ENCODE measurements at regions not wholly inside any gene's neighbourhood (a gene's known extent, or its start where the extent isn't known, plus 50 kb on each side); places are given as distances from the start of the nearest gene placed in this dataset.
"Not testable (repeated sequence)": the region's sequence is repeated elsewhere in the genome, so short reads cannot be mapped to it uniquely, and the experiment has no call there.

- DNase-seq (ENCODE audit: low read depth, low spot score); in situ Hi-C loops (cut with HindIII; ENCODE audit: low pct_unique_long_range_greater_than_20kb, low sequenced_read_pairs): not testable (repeated sequence)
Observed at GRCh38 chr15:67939179-67939578, 99.3 kb upstream of the RNU6-1 start.

- DNase-seq (ENCODE audit: low read depth, low spot score); in situ Hi-C loops (cut with HindIII; ENCODE audit: low pct_unique_long_range_greater_than_20kb, low sequenced_read_pairs): not testable (repeated sequence)
Observed at GRCh38 chr15:67939588-67940323, 99.9 kb upstream of the RNU6-1 start.

GRCh38 chr15:67940324-67940719 is 100.5 kb upstream of the RNU6-1 start:
- DNase-seq (ENCODE audit: low read depth, low spot score), result no peak
- in situ Hi-C loops (cut with HindIII; ENCODE audit: low pct_unique_long_range_greater_than_20kb, low sequenced_read_pairs), result no loop called here

GRCh38 chr15:67941648-67942310 is 101.9 kb upstream of the RNU6-1 start:
- DNase-seq (ENCODE audit: low read depth, low spot score), result no peak
- in situ Hi-C loops (cut with HindIII; ENCODE audit: low pct_unique_long_range_greater_than_20kb, low sequenced_read_pairs), result no loop called here

GRCh38 chr15:67943475-67943874 is 103.6 kb upstream of the RNU6-1 start:
- in situ Hi-C loops (cut with HindIII; ENCODE audit: low pct_unique_long_range_greater_than_20kb, low sequenced_read_pairs), result no loop called here
- DNase-seq (ENCODE audit: low read depth, low spot score), result no peak

- no peak for DNase-seq (ENCODE audit: low read depth, low spot score)
- in situ Hi-C loops (cut with HindIII; ENCODE audit: low pct_unique_long_range_greater_than_20kb, low sequenced_read_pairs), result no loop called here
Observed at GRCh38 chr15:67944010-67944641, 104.3 kb upstream of the RNU6-1 start.

- in situ Hi-C loops (cut with HindIII; ENCODE audit: low pct_unique_long_range_greater_than_20kb, low sequenced_read_pairs), result no loop called here
- no peak for DNase-seq (ENCODE audit: low read depth, low spot score)
Observed at GRCh38 chr15:67945131-67945530, 105.3 kb upstream of the RNU6-1 start.

GRCh38 chr15:67945951-67946700 is 106.3 kb upstream of the RNU6-1 start:
- in situ Hi-C loops (cut with HindIII; ENCODE audit: low pct_unique_long_range_greater_than_20kb, low sequenced_read_pairs), result no loop called here
- DNase-seq (ENCODE audit: low read depth, low spot score), result peak; percentile 90

- no peak for DNase-seq (ENCODE audit: low read depth, low spot score)
- in situ Hi-C loops (cut with HindIII; ENCODE audit: low pct_unique_long_range_greater_than_20kb, low sequenced_read_pairs), result no loop called here
Observed at GRCh38 chr15:67946701-67947100, 106.9 kb upstream of the RNU6-1 start.

- in situ Hi-C loops (cut with HindIII; ENCODE audit: low pct_unique_long_range_greater_than_20kb, low sequenced_read_pairs), result no loop called here
- no peak for DNase-seq (ENCODE audit: low read depth, low spot score)
Observed at GRCh38 chr15:67947254-67948039, 106.7 kb upstream of the PIAS1 start.

GRCh38 chr15:67948215-67948614 is 105.9 kb upstream of the PIAS1 start:
- DNase-seq (ENCODE audit: low read depth, low spot score), result no peak
- in situ Hi-C loops (cut with HindIII; ENCODE audit: low pct_unique_long_range_greater_than_20kb, low sequenced_read_pairs), result no loop called here

- in situ Hi-C loops (cut with HindIII; ENCODE audit: low pct_unique_long_range_greater_than_20kb, low sequenced_read_pairs); DNase-seq (ENCODE audit: low read depth, low spot score): not testable (repeated sequence)
Observed at GRCh38 chr15:67951187-67951586, 102.9 kb upstream of the PIAS1 start.

GRCh38 chr15:67953299-67953698 is 100.8 kb upstream of the PIAS1 start:
- in situ Hi-C loops (cut with HindIII; ENCODE audit: low pct_unique_long_range_greater_than_20kb, low sequenced_read_pairs), result no loop called here
- no peak for DNase-seq (ENCODE audit: low read depth, low spot score)

- DNase-seq (ENCODE audit: low read depth, low spot score), result no peak
- in situ Hi-C loops (cut with HindIII; ENCODE audit: low pct_unique_long_range_greater_than_20kb, low sequenced_read_pairs), result no loop called here
Observed at GRCh38 chr15:67955252-67955651, 98.9 kb upstream of the PIAS1 start.

GRCh38 chr15:67957435-67958132 is 96.5 kb upstream of the PIAS1 start:
- DNase-seq (ENCODE audit: low read depth, low spot score), result no peak
- in situ Hi-C loops (cut with HindIII; ENCODE audit: low pct_unique_long_range_greater_than_20kb, low sequenced_read_pairs), result no loop called here

GRCh38 chr15:67967871-67968431 is 86.2 kb upstream of the PIAS1 start:
- peak; percentile 42 for DNase-seq (ENCODE audit: low read depth, low spot score)
- in situ Hi-C loops (cut with HindIII; ENCODE audit: low pct_unique_long_range_greater_than_20kb, low sequenced_read_pairs), result no loop called here

- DNase-seq (ENCODE audit: low read depth, low spot score), result no peak
- in situ Hi-C loops (cut with HindIII; ENCODE audit: low pct_unique_long_range_greater_than_20kb, low sequenced_read_pairs), result no loop called here
Observed at GRCh38 chr15:67968564-67968963, 85.6 kb upstream of the PIAS1 start.
